GM18519 (cell line): ENCODE measurements at regions not wholly inside any gene's neighbourhood (a gene's known extent, or its start where the extent isn't known, plus 50 kb on each side); places are given as distances from the start of the nearest gene placed in this dataset.

Experiments used
- ATAC-seq: cut with Tn5 transposase; IDR thresholded peaks from one replicate; pipeline ENCODE4 v1.9.1; 2021; ENCODE audit warnings: mild to moderate bottlenecking, moderate library complexity; ENCODE audit not compliant: unreplicated experiment, low FRiP score

- no peak for ATAC-seq
Observed at GRCh38 chr2:198324071-198324470, 519.7 kb downstream of the PLCL1 start.

GRCh38 chr2:198322275-198322674 lies 517.9 kb downstream of the PLCL1 start:
- no peak for ATAC-seq

- ATAC-seq = no peak
Observed at GRCh38 chr2:198321522-198322088, 517.2 kb downstream of the PLCL1 start.

GRCh38 chr2:198316852-198317396 lies 512.5 kb downstream of the PLCL1 start:
- no peak for ATAC-seq

GRCh38 chr2:198315791-198316630 lies 511.6 kb downstream of the PLCL1 start:
- ATAC-seq = no peak

GRCh38 chr2:198314559-198315153 lies 510.3 kb downstream of the PLCL1 start:
- peak; percentile 66 for ATAC-seq

- no peak for ATAC-seq
Observed at GRCh38 chr2:198312596-198313483, 508.4 kb downstream of the PLCL1 start.

GRCh38 chr2:198311020-198311419 lies 506.6 kb downstream of the PLCL1 start:
- ATAC-seq = no peak

GRCh38 chr2:198309673-198310280 lies 505.4 kb downstream of the PLCL1 start:
- no peak for ATAC-seq

GRCh38 chr2:198309081-198309480 lies 504.7 kb downstream of the PLCL1 start:
- no peak for ATAC-seq

- ATAC-seq = no peak
Observed at GRCh38 chr2:198308368-198308767, 504.0 kb downstream of the PLCL1 start.

GRCh38 chr2:198307093-198307492 lies 502.7 kb downstream of the PLCL1 start:
- ATAC-seq = no peak

GRCh38 chr2:198304859-198305258 lies 500.5 kb downstream of the PLCL1 start:
- ATAC-seq = no peak

GRCh38 chr2:198297350-198297749 lies 493.0 kb downstream of the PLCL1 start:
- no peak for ATAC-seq

GRCh38 chr2:198296665-198297308 lies 492.4 kb downstream of the PLCL1 start:
- ATAC-seq = peak; percentile 66

- no peak for ATAC-seq
Observed at GRCh38 chr2:198293281-198293680, 488.9 kb downstream of the PLCL1 start.

- no peak for ATAC-seq
Observed at GRCh38 chr2:198289811-198290210, 485.4 kb downstream of the PLCL1 start.

GRCh38 chr2:198287706-198288105 lies 483.3 kb downstream of the PLCL1 start:
- no peak for ATAC-seq

GRCh38 chr2:198285216-198285615 lies 480.8 kb downstream of the PLCL1 start:
- ATAC-seq = no peak

- ATAC-seq = no peak
Observed at GRCh38 chr2:198283146-198283545, 478.8 kb downstream of the PLCL1 start.
